Left lung (tissue), 4 donors: ENCODE measurements at regions not wholly inside any gene's neighbourhood (a gene's known extent, or its start where the extent isn't known, plus 50 kb on each side); places are given as distances from the start of the nearest gene placed in this dataset.
A peak's percentile ranks its signal among the peaks of the same experiment; 100 is the strongest.

Experiments used
- ATAC-seq: fragments of 200-7000 bp; cut with Tn5 transposase; one replicate; pipeline ENCODE4 v1.9.1; 2020; ENCODE audit warnings: moderate library complexity
- DNase-seq, 4 donors: peaks; one replicate each; pipeline ENCODE4 v3.0.0-alpha.2; 2013 to 2020
- H3K27ac ChIP-seq, 2 donors: fragments of 200-600 bp; sonication (generic) in 1 of 2; one replicate each; pipeline versions ENCODE4 v1.5.0 to v1.8.0; 2020 to 2021
- H3K27me3 ChIP-seq, 2 donors: fragments of 200-600 bp; sonication (generic) in 1 of 2; one replicate each; pipeline versions ENCODE4 v1.5.0 to v1.8.0; 2020 to 2021
- H3K36me3 ChIP-seq, 2 donors: fragments of 200-600 bp; sonication (generic) in 1 of 2; one replicate each; pipeline versions ENCODE4 v1.5.0 to v1.8.0; 2020 to 2021
- H3K4me1 ChIP-seq, 2 donors: fragments of 200-600 bp; one replicate each; pipeline ENCODE4 v1.8.0; 2021
- H3K4me3 ChIP-seq, 2 donors: fragments of 200-600 bp; sonication (generic) in 1 of 2; one replicate each; pipeline versions ENCODE4 v1.5.0 to v1.8.0; 2020 to 2021; ENCODE audit warnings: mild to moderate bottlenecking in 1 of 2
- H3K9me3 ChIP-seq, 2 donors: fragments of 200-600 bp; sonication (generic) in 1 of 2; one replicate each; pipeline versions ENCODE4 v1.5.0 to v1.8.0; 2020 to 2021
- intact Hi-C, 2 donors: fragments of 100-400 bp; cut with DNase I; formaldehyde crosslinking; loops; one replicate each; pipeline versions ENCODE4 v1.11.2 to v1.14.2; 2022
- TF ChIP-seq, protein P1 (sequence below), 2 donors: fragments of 200-600 bp; sonication (generic) in 1 of 2; IDR thresholded peaks; one replicate each; pipeline versions ENCODE4 v1.5.0 to v1.8.0; 2021; ENCODE audit warnings: antibody characterized with exemption in 2 of 2
- donor health status: DM: no; HTN: yes; CAD: no.
- donor health status: DM: no; HTN: no; CAD: no.

DNA sequence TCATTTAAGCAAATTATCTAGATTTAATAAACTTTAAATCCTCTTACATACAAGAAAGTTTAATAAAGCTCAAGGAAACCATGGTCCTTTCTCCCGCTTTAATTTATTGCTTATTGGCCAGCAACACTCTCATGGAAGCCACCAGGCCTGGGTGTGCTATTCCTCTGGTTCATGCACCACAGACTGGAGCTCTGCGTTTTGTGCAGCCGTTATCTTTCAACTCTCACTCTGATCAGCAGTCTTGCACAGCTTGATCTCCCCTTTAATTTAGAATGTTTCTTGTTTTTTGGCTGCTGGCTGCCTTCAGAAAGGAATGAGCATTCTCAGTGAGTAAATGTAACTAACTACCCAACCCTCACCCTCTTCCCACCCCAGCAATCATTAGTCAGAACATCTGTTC, 318.7 kb downstream of the MEIS1 start:
- TF ChIP-seq, protein P1, sequence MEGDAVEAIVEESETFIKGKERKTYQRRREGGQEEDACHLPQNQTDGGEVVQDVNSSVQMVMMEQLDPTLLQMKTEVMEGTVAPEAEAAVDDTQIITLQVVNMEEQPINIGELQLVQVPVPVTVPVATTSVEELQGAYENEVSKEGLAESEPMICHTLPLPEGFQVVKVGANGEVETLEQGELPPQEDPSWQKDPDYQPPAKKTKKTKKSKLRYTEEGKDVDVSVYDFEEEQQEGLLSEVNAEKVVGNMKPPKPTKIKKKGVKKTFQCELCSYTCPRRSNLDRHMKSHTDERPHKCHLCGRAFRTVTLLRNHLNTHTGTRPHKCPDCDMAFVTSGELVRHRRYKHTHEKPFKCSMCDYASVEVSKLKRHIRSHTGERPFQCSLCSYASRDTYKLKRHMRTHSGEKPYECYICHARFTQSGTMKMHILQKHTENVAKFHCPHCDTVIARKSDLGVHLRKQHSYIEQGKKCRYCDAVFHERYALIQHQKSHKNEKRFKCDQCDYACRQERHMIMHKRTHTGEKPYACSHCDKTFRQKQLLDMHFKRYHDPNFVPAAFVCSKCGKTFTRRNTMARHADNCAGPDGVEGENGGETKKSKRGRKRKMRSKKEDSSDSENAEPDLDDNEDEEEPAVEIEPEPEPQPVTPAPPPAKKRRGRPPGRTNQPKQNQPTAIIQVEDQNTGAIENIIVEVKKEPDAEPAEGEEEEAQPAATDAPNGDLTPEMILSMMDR (IDR thresholded peaks at IDR 0.05): no peak
- H3K27me3 ChIP-seq: no peaks in the 10 kb centered on the region
- H3K4me3 ChIP-seq: no peak overlapping the region
- DNase-seq (peak in 2 of 4 donors; percentile 43 to 67), ATAC-seq (no peak)
- no peaks in the 10 kb centered on the region for H3K4me1 ChIP-seq
- no peaks in the 10 kb centered on the region for H3K36me3 ChIP-seq
- intact Hi-C loops: no loop called here
- no peak overlapping the region for H3K27ac ChIP-seq
- H3K9me3 ChIP-seq: no peaks in the 10 kb centered on the region

DNA sequence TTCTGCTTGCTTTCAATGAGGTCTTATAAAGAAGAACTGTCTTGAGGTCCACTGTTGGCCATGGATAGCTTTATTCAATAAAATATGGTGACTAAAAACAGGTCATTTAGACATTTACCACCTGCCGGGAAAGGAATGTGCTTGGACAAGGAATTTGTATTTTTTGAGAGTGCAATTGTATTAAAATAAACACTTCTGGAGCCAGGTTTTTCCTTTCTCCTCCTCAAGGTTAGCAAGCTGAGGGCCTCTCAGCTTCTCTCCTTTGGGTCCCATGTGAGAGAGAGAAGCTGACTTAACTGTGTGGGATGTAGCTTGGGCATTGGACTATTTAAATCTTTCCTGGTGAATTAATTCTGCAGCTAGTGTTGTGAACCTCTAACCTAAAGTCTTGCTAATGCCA, 321.0 kb downstream of the MEIS1 start:
- no peaks in the 10 kb centered on the region for H3K27me3 ChIP-seq
- ATAC-seq: peak; percentile 83
- H3K4me1 ChIP-seq: no peaks in the 10 kb centered on the region
- TF ChIP-seq, protein P1 (IDR thresholded peaks at IDR 0.05): no peak
- intact Hi-C loops: no loop called here
- H3K9me3 ChIP-seq: no peaks in the 10 kb centered on the region
- no peak overlapping the region for H3K27ac ChIP-seq
- peak in 1 of 4 donors; percentile 19 for DNase-seq
- no peaks in the 10 kb centered on the region for H3K36me3 ChIP-seq
- no peak overlapping the region for H3K4me3 ChIP-seq

DNA sequence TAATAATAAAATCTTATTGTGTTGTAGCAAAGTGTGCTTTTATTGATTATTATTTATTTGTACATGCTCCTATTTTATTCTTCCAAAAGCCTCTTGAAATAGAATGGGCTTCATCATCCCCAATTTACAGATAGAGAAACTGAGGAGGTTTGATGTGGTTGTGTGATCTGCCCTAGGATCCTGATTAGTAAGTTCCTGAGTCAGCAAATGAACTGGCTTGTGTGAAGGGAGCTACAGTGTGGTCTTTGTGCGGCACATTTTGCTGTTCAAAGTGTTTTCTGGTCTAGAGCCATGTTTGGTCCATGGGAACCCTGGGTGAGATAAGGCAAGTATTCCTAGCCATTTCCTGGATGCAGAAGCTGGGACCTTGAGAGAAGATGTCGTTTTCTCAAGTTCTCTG, 326.9 kb downstream of the MEIS1 start:
- intact Hi-C loops: no loop called here
- H3K36me3 ChIP-seq: no peaks in the 10 kb centered on the region
- ATAC-seq: no peak
- TF ChIP-seq, protein P1 (IDR thresholded peaks at IDR 0.05): no peak
- H3K27ac ChIP-seq: no peak overlapping the region
- H3K4me3 ChIP-seq: no peak overlapping the region
- no peaks in the 10 kb centered on the region for H3K4me1 ChIP-seq
- H3K27me3 ChIP-seq: no peaks in the 10 kb centered on the region
- no peak for DNase-seq
- H3K9me3 ChIP-seq: no peaks in the 10 kb centered on the region

DNA sequence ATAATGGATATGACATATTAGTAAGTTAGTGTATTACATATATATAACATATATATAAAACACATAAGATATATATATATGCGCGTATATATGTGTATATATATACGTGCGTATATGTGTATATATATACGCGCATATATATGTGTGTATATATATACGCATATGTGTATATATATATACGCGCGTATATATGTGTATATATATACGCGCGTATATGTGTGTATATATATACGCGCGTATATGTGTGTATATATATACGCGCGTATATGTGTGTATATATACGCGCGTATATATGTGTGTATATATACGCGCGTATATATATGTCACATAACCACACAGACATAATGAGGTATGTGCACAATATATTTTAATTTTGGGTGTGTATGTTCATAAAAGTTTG, 327.8 kb downstream of the MEIS1 start:
- DNase-seq: no peak
- Histone ChIP-seq H3K4me3 (no peak overlapping the region), H3K36me3 (no peaks in the 10 kb centered on the region), H3K27ac (no peak overlapping the region), H3K9me3 (no peaks in the 10 kb centered on the region), H3K27me3 (no peaks in the 10 kb centered on the region), H3K4me1 (no peaks in the 10 kb centered on the region)
- no peak for ATAC-seq
- intact Hi-C loops: no loop called here
- TF ChIP-seq, protein P1 (IDR thresholded peaks at IDR 0.05): no peak

DNA sequence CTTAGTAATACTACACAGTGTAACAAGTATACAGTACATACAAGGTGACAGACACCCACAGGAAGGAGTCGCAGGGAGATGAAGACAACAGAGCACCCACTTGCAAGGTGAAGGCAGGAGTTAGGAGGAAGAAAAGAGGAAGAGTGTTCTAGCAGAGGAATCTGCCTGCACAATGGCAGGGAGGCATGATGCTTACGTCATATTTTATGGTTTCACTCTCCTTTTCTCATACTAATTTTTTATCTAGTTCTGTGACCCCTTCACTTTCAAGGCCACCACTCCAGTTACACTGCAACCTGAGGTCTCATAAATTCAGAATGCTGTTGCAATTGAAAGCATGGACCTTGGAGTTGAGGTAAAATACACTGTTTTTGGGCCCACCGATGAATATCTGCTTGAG, 331.7 kb downstream of the MEIS1 start:
- ATAC-seq (no peak), DNase-seq (no peak)
- no peak overlapping the region for H3K4me3 ChIP-seq
- H3K27ac ChIP-seq: no peak overlapping the region
- H3K27me3 ChIP-seq: no peaks in the 10 kb centered on the region
- TF ChIP-seq, protein P1 (IDR thresholded peaks at IDR 0.05): no peak
- no peaks in the 10 kb centered on the region for H3K4me1 ChIP-seq
- no peaks in the 10 kb centered on the region for H3K9me3 ChIP-seq
- H3K36me3 ChIP-seq: no peaks in the 10 kb centered on the region
- intact Hi-C loops: no loop called here
